IMR-90 (cell line): ENCODE measurements at regions not wholly inside any gene's neighbourhood (a gene's known extent, or its start where the extent isn't known, plus 50 kb on each side); places are given as distances from the start of the nearest gene placed in this dataset.

Source experiments
- ATAC-seq: fragments of 200-7000 bp; cut with Tn5 transposase; 2 replicates; pipeline ENCODE4 v1.9.1; 2020; ENCODE audit warnings: low read depth, mild to moderate bottlenecking, moderate library complexity
- BruUV-seq: library from RNA; stranded (reverse); fragments of 400-500 nt; replicated peaks from 2 replicates; lab custom pipeline; 2021; lab: Mats Ljungman, UMichigan
- CTCF ChIA-PET: fragments of 300-600 bp; formaldehyde crosslinking; extraction: SDS; loops from one replicate; lab custom pipeline; 2021; ENCODE audit warnings: antibody characterized with exemption; lab: Yijun Ruan, JAX
- POLR2A ChIA-PET: fragments of 300-600 bp; sonication (Branson Sonifier 250); formaldehyde crosslinking; loops from one replicate; lab custom pipeline; 2022; ENCODE audit warnings: antibody characterized with exemption; ENCODE audit not compliant: unreplicated experiment; lab: Charles Lee
- DNase-seq: peaks from one replicate; pipeline ENCODE4 v3.0.0; 2013
- H2AFZ ChIP-seq: replicated peaks from 2 replicates; pipeline ENCODE3; 2013; ENCODE audit warnings: low read length, mild to moderate bottlenecking; ENCODE audit not compliant: poor library complexity
- H2AK5ac ChIP-seq: 2 replicates; pipeline ENCODE4 v1.6.1; 2013; ENCODE audit warnings: low read depth, low read length, inconsistent platforms
- H2AK9ac ChIP-seq: replicated peaks from 2 replicates; pipeline ENCODE3; 2013; ENCODE audit warnings: mild to moderate bottlenecking, low read depth, low read length, moderate library complexity; ENCODE audit not compliant: poor library complexity
- H2BK120ac ChIP-seq: 2 replicates; pipeline ENCODE4 v1.6.1; 2013; ENCODE audit warnings: low read depth, low read length, inconsistent platforms
- H2BK15ac ChIP-seq: 3 replicates; pipeline ENCODE4 v1.6.1; 2013; ENCODE audit warnings: low read depth, low read length, inconsistent platforms
- H2BK20ac ChIP-seq: 2 replicates; pipeline ENCODE4 v1.6.1; 2013; ENCODE audit warnings: low read depth, mild to moderate bottlenecking, inconsistent platforms, low read length, moderate library complexity
- H2BK5ac ChIP-seq: 2 replicates; pipeline ENCODE4 v1.6.1; 2013; ENCODE audit warnings: mild to moderate bottlenecking, low read depth, low read length, inconsistent platforms; ENCODE audit not compliant: poor library complexity, severe bottlenecking
- H3K14ac ChIP-seq: replicated peaks from 2 replicates; pipeline ENCODE4 v1.6.1; 2013; ENCODE audit warnings: low read depth, low read length, inconsistent platforms
- H3K18ac ChIP-seq: 2 replicates; pipeline ENCODE4 v1.6.1; 2013; ENCODE audit warnings: low read depth, low read length, control low read depth
- H3K23ac ChIP-seq: 2 replicates; pipeline ENCODE4 v1.6.1; 2013; ENCODE audit warnings: low read depth, low read length, inconsistent platforms
- H3K27ac ChIP-seq: 2 replicates; pipeline ENCODE4 v1.5.1; 2013; ENCODE audit warnings: mild to moderate bottlenecking, control low read depth, low read length; ENCODE audit not compliant: insufficient read depth
- H3K27me3 ChIP-seq: 2 replicates; pipeline ENCODE4 v1.6.1; 2013; ENCODE audit warnings: low read length; ENCODE audit not compliant: control insufficient read depth, insufficient read depth
- H3K36me3 ChIP-seq: 2 replicates; pipeline ENCODE4 v1.6.1; 2013; ENCODE audit warnings: low read length, mixed read lengths; ENCODE audit not compliant: control insufficient read depth, insufficient read depth
- H3K4ac ChIP-seq: 2 replicates; pipeline ENCODE4 v1.6.1; 2013; ENCODE audit warnings: low read depth, low read length, inconsistent platforms
- H3K4me1 ChIP-seq: 2 replicates; pipeline ENCODE4 v1.6.1; 2013; ENCODE audit warnings: low read length, mixed read lengths; ENCODE audit not compliant: control insufficient read depth, insufficient read depth
- H3K4me2 ChIP-seq: 2 replicates; pipeline ENCODE4 v1.6.1; 2013; ENCODE audit warnings: low read depth, mild to moderate bottlenecking, control low read depth, low read length, moderate library complexity
- H3K4me3 ChIP-seq: 2 replicates; pipeline ENCODE4 v1.5.1; 2013; ENCODE audit warnings: low read depth, mild to moderate bottlenecking, control low read depth, low read length, moderate library complexity; ENCODE audit not compliant: insufficient read depth
- H3K56ac ChIP-seq: 2 replicates; pipeline ENCODE4 v1.6.1; 2013; ENCODE audit warnings: low read length, inconsistent platforms; ENCODE audit not compliant: insufficient read depth; ENCODE audit errors: extremely low read depth
- H3K79me1 ChIP-seq, 2 experiments: 2 replicates each; pipeline ENCODE4 v1.6.1; 2013; ENCODE audit warnings: low read length in 2 of 2, inconsistent platforms in 1 of 2, low read depth in 1 of 2
- H3K9ac ChIP-seq: 2 replicates; pipeline ENCODE4 v1.6.1; 2013; ENCODE audit warnings: low read depth, low read length, control low read depth
- H3K9me1 ChIP-seq: 2 replicates; pipeline ENCODE4 v1.6.1; 2013; ENCODE audit warnings: low read length, inconsistent platforms; ENCODE audit not compliant: insufficient read depth
- H3K9me3 ChIP-seq: 2 replicates; pipeline ENCODE4 v1.6.1; 2013; ENCODE audit warnings: low read length; ENCODE audit not compliant: control insufficient read depth, insufficient read depth
- H4K20me1 ChIP-seq: 2 replicates; pipeline ENCODE4 v1.6.1; 2013; ENCODE audit warnings: low read length, inconsistent platforms; ENCODE audit not compliant: insufficient read depth
- H4K5ac ChIP-seq: 2 replicates; pipeline ENCODE4 v1.6.1; 2013; ENCODE audit warnings: mild to moderate bottlenecking, low read depth, low read length, control low read depth
- H4K8ac ChIP-seq, 2 experiments: 2 replicates each; pipeline ENCODE4 v1.6.1; 2013; ENCODE audit warnings: low read depth in 2 of 2, low read length in 2 of 2, control low read depth in 1 of 2, inconsistent platforms in 1 of 2
- H4K91ac ChIP-seq: 2 replicates; pipeline ENCODE4 v1.6.1; 2013; ENCODE audit warnings: low read depth, low read length, inconsistent platforms; ENCODE audit not compliant: insufficient read depth
- BHLHE40 ChIP-seq: fragments of 150-350 bp; IDR thresholded peaks from 2 replicates; pipeline ENCODE4 v1.6.1; 2016; ENCODE audit warnings: mild to moderate bottlenecking, low read depth, low read length
- CEBPB ChIP-seq: IDR thresholded peaks from 2 replicates; pipeline ENCODE4 v1.6.1; 2012; ENCODE audit warnings: low read depth, low read length, improper control_type of control experiment
- CHD1 ChIP-seq: IDR thresholded peaks from 2 replicates; pipeline ENCODE4 v1.6.1; 2012; ENCODE audit warnings: low read depth, low read length, improper control_type of control experiment
- FOS ChIP-seq: fragments of 150-350 bp; IDR thresholded peaks from 2 replicates; pipeline ENCODE4 v1.6.1; 2016; ENCODE audit warnings: low read depth, low read length
- MAFK ChIP-seq: IDR thresholded peaks from 2 replicates; pipeline ENCODE4 v1.6.1; 2012; ENCODE audit warnings: low read depth, low read length, improper control_type of control experiment
- MAZ ChIP-seq: IDR thresholded peaks from 2 replicates; pipeline ENCODE4 v1.6.1; 2012; ENCODE audit warnings: low read depth, mild to moderate bottlenecking, low read length, improper control_type of control experiment, moderate library complexity, borderline replicate concordance
- MXI1 ChIP-seq: IDR thresholded peaks from 2 replicates; pipeline ENCODE4 v1.6.1; 2012; ENCODE audit warnings: low read depth, mild to moderate bottlenecking, low read length, moderate library complexity, borderline replicate concordance
- NFE2L2 ChIP-seq: fragments of 150-350 bp; IDR thresholded peaks from 2 replicates; pipeline ENCODE4 v1.6.1; 2016; ENCODE audit warnings: low read depth, mild to moderate bottlenecking, low read length
- RAD21 ChIP-seq: IDR thresholded peaks from 2 replicates; pipeline ENCODE4 v1.6.1; 2012; ENCODE audit warnings: low read length, improper control_type of control experiment
- RCOR1 ChIP-seq: IDR thresholded peaks from 2 replicates; pipeline ENCODE4 v1.6.1; 2012; ENCODE audit warnings: mild to moderate bottlenecking, low read length, improper control_type of control experiment; ENCODE audit not compliant: insufficient replicate concordance
- RFX5 ChIP-seq: IDR thresholded peaks from 2 replicates; pipeline ENCODE4 v1.8.0; 2012; ENCODE audit warnings: low read depth, mild to moderate bottlenecking, low read length, moderate library complexity
- SMC3 ChIP-seq: fragments of 150-350 bp; IDR thresholded peaks from 2 replicates; pipeline ENCODE4 v1.6.1; 2016; ENCODE audit warnings: low read depth, mild to moderate bottlenecking, antibody characterized with exemption, low read length, moderate library complexity
- WGBS, 2 experiments: methylation state at CpG; one replicate each; pipeline versions ENCODE4 v1.1.5 to v1.1.7; 2013; ENCODE audit warnings: missing lambda C conversion rate in 2 of 2; ENCODE audit not compliant: insufficient read length in 1 of 2; ENCODE audit errors: extremely low coverage in 2 of 2; 5-methylcytosine and 5-hydroxymethylcytosine counted together
- dilution Hi-C: fragments of 300-500 bp; cut with HindIII; formaldehyde crosslinking; loops from one replicate; pipeline ENCODE4 v1.14.3; 2018; ENCODE audit warnings: low sequenced_read_pairs; ENCODE audit not compliant: unreplicated experiment
- in situ Hi-C: fragments of 300-500 bp; cut with MboI; formaldehyde crosslinking; loops from 3 replicates; pipeline ENCODE4 v1.14.3; 2019; ENCODE audit warnings: low sequenced_read_pairs, inconsistent platforms, mixed read lengths
- intact Hi-C: fragments of 100-400 bp; cut with micrococcal nuclease; formaldehyde crosslinking; loops from 2 replicates; pipeline ENCODE4 v1.10.0; 2022
- TF ChIP-seq, protein P1 (sequence below): fragments of 150-350 bp; IDR thresholded peaks from 2 replicates; pipeline ENCODE4 v1.6.1; 2017; ENCODE audit warnings: mild to moderate bottlenecking, antibody characterized with exemption, low read length, low read depth
- TF ChIP-seq, protein P2 (sequence below): conservative IDR thresholded peaks from 2 replicates; pipeline ENCODE4 v1.5.1; 2012; ENCODE audit warnings: mild to moderate bottlenecking, low read depth, low read length, improper control_type of control experiment

GRCh38 chr9:90419221-90419851 lies 223.3 kb downstream of the DIRAS2 start:
- POLR2A ChIA-PET, result no interaction called here
- no peak overlapping the region for H3K14ac ChIP-seq
- DNase-seq (no peak), ATAC-seq (no peak)
- CTCF ChIA-PET, result no interaction called here
- no peak overlapping the region for H2AK5ac ChIP-seq
- H3K18ac ChIP-seq, result no peak overlapping the region
- no peaks in the 10 kb centered on the region for H3K79me1 ChIP-seq
- no peak overlapping the region for H2AK9ac ChIP-seq
- H4K5ac ChIP-seq, result no peak overlapping the region
- H3K9ac ChIP-seq, result no peak overlapping the region
- no peak overlapping the region for H3K4me3 ChIP-seq
- H3K4me1 ChIP-seq, result no peaks in the 10 kb centered on the region
- 45% methylated on average over 1 of the region's 4 CpGs; no CpG with 5 or more reads in 1 of the 2 experiments for WGBS, 2 experiments
- TF ChIP-seq RCOR1 (no peak), MAFK (no peak), BHLHE40 (no peak), CHD1 (no peak), CEBPB (no peak), MXI1 (no peak), RFX5 (no peak), NFE2L2 (no peak), SMC3 (no peak), MAZ (no peak), FOS (no peak), RAD21 (no peak)
- TF ChIP-seq, protein P1, sequence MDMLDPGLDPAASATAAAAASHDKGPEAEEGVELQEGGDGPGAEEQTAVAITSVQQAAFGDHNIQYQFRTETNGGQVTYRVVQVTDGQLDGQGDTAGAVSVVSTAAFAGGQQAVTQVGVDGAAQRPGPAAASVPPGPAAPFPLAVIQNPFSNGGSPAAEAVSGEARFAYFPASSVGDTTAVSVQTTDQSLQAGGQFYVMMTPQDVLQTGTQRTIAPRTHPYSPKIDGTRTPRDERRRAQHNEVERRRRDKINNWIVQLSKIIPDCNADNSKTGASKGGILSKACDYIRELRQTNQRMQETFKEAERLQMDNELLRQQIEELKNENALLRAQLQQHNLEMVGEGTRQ, result no peak
- TF ChIP-seq, protein P2, sequence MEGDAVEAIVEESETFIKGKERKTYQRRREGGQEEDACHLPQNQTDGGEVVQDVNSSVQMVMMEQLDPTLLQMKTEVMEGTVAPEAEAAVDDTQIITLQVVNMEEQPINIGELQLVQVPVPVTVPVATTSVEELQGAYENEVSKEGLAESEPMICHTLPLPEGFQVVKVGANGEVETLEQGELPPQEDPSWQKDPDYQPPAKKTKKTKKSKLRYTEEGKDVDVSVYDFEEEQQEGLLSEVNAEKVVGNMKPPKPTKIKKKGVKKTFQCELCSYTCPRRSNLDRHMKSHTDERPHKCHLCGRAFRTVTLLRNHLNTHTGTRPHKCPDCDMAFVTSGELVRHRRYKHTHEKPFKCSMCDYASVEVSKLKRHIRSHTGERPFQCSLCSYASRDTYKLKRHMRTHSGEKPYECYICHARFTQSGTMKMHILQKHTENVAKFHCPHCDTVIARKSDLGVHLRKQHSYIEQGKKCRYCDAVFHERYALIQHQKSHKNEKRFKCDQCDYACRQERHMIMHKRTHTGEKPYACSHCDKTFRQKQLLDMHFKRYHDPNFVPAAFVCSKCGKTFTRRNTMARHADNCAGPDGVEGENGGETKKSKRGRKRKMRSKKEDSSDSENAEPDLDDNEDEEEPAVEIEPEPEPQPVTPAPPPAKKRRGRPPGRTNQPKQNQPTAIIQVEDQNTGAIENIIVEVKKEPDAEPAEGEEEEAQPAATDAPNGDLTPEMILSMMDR, result no peak
- no peak overlapping the region for H2BK120ac ChIP-seq
- H3K4me2 ChIP-seq, result no peak overlapping the region
- H4K20me1 ChIP-seq, result no peaks in the 10 kb centered on the region
- in situ Hi-C loops, result no loop called here
- no peaks in the 10 kb centered on the region for H3K9me3 ChIP-seq
- H4K91ac ChIP-seq, result no peak overlapping the region
- H2BK20ac ChIP-seq, result no peak overlapping the region
- H3K36me3 ChIP-seq, result no peaks in the 10 kb centered on the region
- no peaks in the 10 kb centered on the region for H3K9me1 ChIP-seq
- no peak overlapping the region for H3K27ac ChIP-seq
- H2BK5ac ChIP-seq, result no peak overlapping the region
- H3K27me3 ChIP-seq, result no peaks in the 10 kb centered on the region
- dilution Hi-C loops, result no loop called here
- intact Hi-C loops, result no loop called here
- H2AFZ ChIP-seq, result no peak overlapping the region
- H3K23ac ChIP-seq, result no peak overlapping the region
- H3K56ac ChIP-seq, result no peak overlapping the region
- BruUV-seq, result no TSS peak
- no peak overlapping the region for H3K4ac ChIP-seq
- H4K8ac ChIP-seq, result no peak overlapping the region
- no peak overlapping the region for H2BK15ac ChIP-seq
